ENCODE measurements at regions not wholly inside any gene's neighbourhood (a gene's known extent, or its start where the extent isn't known, plus 50 kb on each side); places are given as distances from the start of the nearest gene placed in this dataset.
"Not testable (repeated sequence)": the region's sequence is repeated elsewhere in the genome, so short reads cannot be mapped to it uniquely, and the experiment has no call there.

- intact Hi-C loops (cut with DNase I) = no loop called here
- no peak for DNase-seq
Observed at GRCh38 chr2:77578354-77578753, 56.2 kb upstream of the LRRTM4 start.

GRCh38 chr2:77579076-77579769, 57.0 kb upstream of the LRRTM4 start:
- no peak for DNase-seq
- intact Hi-C loops (cut with DNase I) = no loop called here

- no peak for DNase-seq
- intact Hi-C loops (cut with DNase I) = no loop called here
Observed at GRCh38 chr2:77588438-77588837, 66.3 kb upstream of the LRRTM4 start.

- DNase-seq = no peak
- intact Hi-C loops (cut with DNase I) = no loop called here
Observed at GRCh38 chr2:77590298-77590917, 68.2 kb upstream of the LRRTM4 start.

- intact Hi-C loops (cut with DNase I); DNase-seq: not testable (repeated sequence)
Observed at GRCh38 chr2:77592955-77593354, 70.8 kb upstream of the LRRTM4 start.

- intact Hi-C loops (cut with DNase I) = no loop called here
- no peak for DNase-seq
Observed at GRCh38 chr2:77602771-77603170, 80.6 kb upstream of the LRRTM4 start.

- no peak for DNase-seq
- intact Hi-C loops (cut with DNase I) = no loop called here
Observed at GRCh38 chr2:77604953-77605929, 83.1 kb upstream of the LRRTM4 start.

- intact Hi-C loops (cut with DNase I) = no loop called here
- no peak for DNase-seq
Observed at GRCh38 chr2:77608510-77608909, 86.3 kb upstream of the LRRTM4 start.

- DNase-seq = peak in 2 of 42 donors; percentile 6 to 35
- intact Hi-C loops (cut with DNase I) = no loop called here
Observed at GRCh38 chr2:77629539-77629938, 107.4 kb upstream of the LRRTM4 start.

GRCh38 chr2:77631007-77631406, 108.8 kb upstream of the LRRTM4 start:
- DNase-seq = no peak
- intact Hi-C loops (cut with DNase I) = no loop called here

GRCh38 chr2:77633601-77634000, 111.4 kb upstream of the LRRTM4 start:
- intact Hi-C loops (cut with DNase I) = no loop called here

GRCh38 chr2:77640924-77641323, 118.7 kb upstream of the LRRTM4 start:
- intact Hi-C loops (cut with DNase I) = no loop called here
- no peak for DNase-seq

More at GRCh38 chr2:77633601-77634000, 111.4 kb upstream of the LRRTM4 start:
- no peak for DNase-seq

GRCh38 chr2:77642339-77642738, 120.2 kb upstream of the LRRTM4 start:
- no peak for DNase-seq
- intact Hi-C loops (cut with DNase I) = no loop called here

- DNase-seq = no peak
- intact Hi-C loops (cut with DNase I) = no loop called here
Observed at GRCh38 chr2:77649856-77650255, 127.7 kb upstream of the LRRTM4 start.

- intact Hi-C loops (cut with DNase I) = no loop called here
- DNase-seq = no peak
Observed at GRCh38 chr2:77652499-77652898, 130.3 kb upstream of the LRRTM4 start.

GRCh38 chr2:77664491-77664890, 142.3 kb upstream of the LRRTM4 start:
- DNase-seq = no peak
- intact Hi-C loops (cut with DNase I) = no loop called here

- DNase-seq = no peak
- intact Hi-C loops (cut with DNase I) = no loop called here
Observed at GRCh38 chr2:77666251-77666980, 144.2 kb upstream of the LRRTM4 start.

- DNase-seq; intact Hi-C loops (cut with DNase I): not testable (repeated sequence)
Observed at GRCh38 chr2:77684543-77685319, 162.6 kb upstream of the LRRTM4 start.

All from head of caudate nucleus (tissue), 42 donors.